HEK293 (cell line): ENCODE measurements at regions not wholly inside any gene's neighbourhood (a gene's known extent, or its start where the extent isn't known, plus 50 kb on each side); places are given as distances from the start of the nearest gene placed in this dataset.

Source experiments
- TCF7L2 ChIP-seq: IDR thresholded peaks from 2 replicates; pipeline ENCODE4 v1.6.1; 2011; ENCODE audit warnings: low read depth, mild to moderate bottlenecking, inconsistent platforms, low read length, moderate library complexity, borderline replicate concordance
- WT1 ChIP-seq: fragments of 450-650 bp; formaldehyde crosslinking; IDR thresholded peaks from 2 replicates; pipeline ENCODE4 v1.5.1; 2016; ENCODE audit warnings: missing biosample characterization, missing genetic modification characterization
- YY1 ChIP-seq: fragments of 450-650 bp; formaldehyde crosslinking; IDR thresholded peaks from 2 replicates; pipeline ENCODE4 v1.5.1; 2018; ENCODE audit warnings: missing biosample characterization, missing genetic modification characterization
- ZBTB17 ChIP-seq: fragments of 450-650 bp; formaldehyde crosslinking; IDR thresholded peaks from 2 replicates; pipeline ENCODE4 v1.5.1; 2016; ENCODE audit warnings: missing biosample characterization, missing genetic modification characterization
- ZFHX2 ChIP-seq: fragments of 450-650 bp; formaldehyde crosslinking; conservative IDR thresholded peaks from 2 replicates; pipeline ENCODE4 v1.5.1; 2016; ENCODE audit warnings: missing biosample characterization, missing genetic modification characterization
- ZNF548 ChIP-seq: fragments of 450-650 bp; formaldehyde crosslinking; IDR thresholded peaks from 2 replicates; pipeline ENCODE4 v1.5.1; 2016; ENCODE audit warnings: missing biosample characterization, missing genetic modification characterization
- ZNF624 ChIP-seq: fragments of 450-650 bp; formaldehyde crosslinking; IDR thresholded peaks from 2 replicates; pipeline ENCODE4 v1.5.1; 2017; ENCODE audit warnings: missing biosample characterization, missing genetic modification characterization
- TF ChIP-seq, protein P1 (sequence below): fragments of 450-650 bp; formaldehyde crosslinking; IDR thresholded peaks from 2 replicates; pipeline ENCODE4 v1.5.1; 2016; ENCODE audit warnings: missing biosample characterization, missing genetic modification characterization
- TF ChIP-seq, protein P2 (sequence below): fragments of 450-650 bp; formaldehyde crosslinking; IDR thresholded peaks from 2 replicates; pipeline ENCODE4 v1.5.1; 2016; ENCODE audit warnings: missing biosample characterization, missing genetic modification characterization
- TF ChIP-seq, protein P3 (sequence below): fragments of 450-650 bp; formaldehyde crosslinking; IDR thresholded peaks from 2 replicates; pipeline ENCODE4 v1.5.1; 2016; ENCODE audit warnings: missing biosample characterization, missing genetic modification characterization

DNA sequence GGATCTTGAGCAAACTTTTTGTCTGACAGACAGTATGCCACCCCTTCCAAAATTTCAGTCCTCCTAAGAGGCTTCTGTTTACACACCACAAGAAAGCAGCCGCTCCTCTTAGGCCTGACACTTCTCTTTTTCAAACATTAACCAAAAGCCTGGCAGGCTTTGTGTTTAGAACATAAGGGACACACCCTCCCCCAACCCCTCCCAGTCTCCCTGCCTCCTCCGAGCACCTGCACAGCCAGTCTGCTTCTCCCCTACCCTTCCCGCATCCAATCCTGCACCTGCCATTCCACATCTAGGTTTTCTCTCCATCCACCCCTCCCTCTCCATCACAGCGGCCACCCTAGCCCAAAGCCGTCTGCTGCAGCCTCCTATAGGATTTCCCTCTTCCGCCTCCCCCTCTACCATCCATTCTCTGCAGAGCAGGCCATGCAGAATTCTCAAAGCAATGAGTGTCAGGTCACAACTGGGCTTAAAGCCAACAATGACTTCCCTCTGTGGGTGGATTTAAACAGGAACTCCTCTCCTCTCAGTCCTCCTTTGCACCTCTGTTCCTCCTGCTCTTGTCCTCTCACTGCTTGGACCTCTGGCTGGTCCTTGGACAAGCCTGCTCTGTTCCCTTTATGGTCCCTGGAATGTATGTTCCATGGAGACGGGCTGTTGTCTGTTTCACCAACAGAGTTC lies 478.2 kb downstream of the NPHP4 start:
- TF ChIP-seq, protein P1, sequence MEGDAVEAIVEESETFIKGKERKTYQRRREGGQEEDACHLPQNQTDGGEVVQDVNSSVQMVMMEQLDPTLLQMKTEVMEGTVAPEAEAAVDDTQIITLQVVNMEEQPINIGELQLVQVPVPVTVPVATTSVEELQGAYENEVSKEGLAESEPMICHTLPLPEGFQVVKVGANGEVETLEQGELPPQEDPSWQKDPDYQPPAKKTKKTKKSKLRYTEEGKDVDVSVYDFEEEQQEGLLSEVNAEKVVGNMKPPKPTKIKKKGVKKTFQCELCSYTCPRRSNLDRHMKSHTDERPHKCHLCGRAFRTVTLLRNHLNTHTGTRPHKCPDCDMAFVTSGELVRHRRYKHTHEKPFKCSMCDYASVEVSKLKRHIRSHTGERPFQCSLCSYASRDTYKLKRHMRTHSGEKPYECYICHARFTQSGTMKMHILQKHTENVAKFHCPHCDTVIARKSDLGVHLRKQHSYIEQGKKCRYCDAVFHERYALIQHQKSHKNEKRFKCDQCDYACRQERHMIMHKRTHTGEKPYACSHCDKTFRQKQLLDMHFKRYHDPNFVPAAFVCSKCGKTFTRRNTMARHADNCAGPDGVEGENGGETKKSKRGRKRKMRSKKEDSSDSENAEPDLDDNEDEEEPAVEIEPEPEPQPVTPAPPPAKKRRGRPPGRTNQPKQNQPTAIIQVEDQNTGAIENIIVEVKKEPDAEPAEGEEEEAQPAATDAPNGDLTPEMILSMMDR (tag by site-specific recombination), result no peak
- TF ChIP-seq ZNF624 (tag by site-specific recombination), result no peak
- TF ChIP-seq, protein P2, sequence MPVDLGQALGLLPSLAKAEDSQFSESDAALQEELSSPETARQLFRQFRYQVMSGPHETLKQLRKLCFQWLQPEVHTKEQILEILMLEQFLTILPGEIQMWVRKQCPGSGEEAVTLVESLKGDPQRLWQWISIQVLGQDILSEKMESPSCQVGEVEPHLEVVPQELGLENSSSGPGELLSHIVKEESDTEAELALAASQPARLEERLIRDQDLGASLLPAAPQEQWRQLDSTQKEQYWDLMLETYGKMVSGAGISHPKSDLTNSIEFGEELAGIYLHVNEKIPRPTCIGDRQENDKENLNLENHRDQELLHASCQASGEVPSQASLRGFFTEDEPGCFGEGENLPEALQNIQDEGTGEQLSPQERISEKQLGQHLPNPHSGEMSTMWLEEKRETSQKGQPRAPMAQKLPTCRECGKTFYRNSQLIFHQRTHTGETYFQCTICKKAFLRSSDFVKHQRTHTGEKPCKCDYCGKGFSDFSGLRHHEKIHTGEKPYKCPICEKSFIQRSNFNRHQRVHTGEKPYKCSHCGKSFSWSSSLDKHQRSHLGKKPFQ (tag by site-specific recombination), result no peak
- no peak for TF ChIP-seq TCF7L2
- TF ChIP-seq WT1 (tag by site-specific recombination), result no peak
- TF ChIP-seq YY1 (tag by site-specific recombination), result no peak
- TF ChIP-seq ZBTB17 (tag by site-specific recombination), result no peak
- TF ChIP-seq ZNF548 (tag by site-specific recombination), result no peak
- TF ChIP-seq, protein P3, sequence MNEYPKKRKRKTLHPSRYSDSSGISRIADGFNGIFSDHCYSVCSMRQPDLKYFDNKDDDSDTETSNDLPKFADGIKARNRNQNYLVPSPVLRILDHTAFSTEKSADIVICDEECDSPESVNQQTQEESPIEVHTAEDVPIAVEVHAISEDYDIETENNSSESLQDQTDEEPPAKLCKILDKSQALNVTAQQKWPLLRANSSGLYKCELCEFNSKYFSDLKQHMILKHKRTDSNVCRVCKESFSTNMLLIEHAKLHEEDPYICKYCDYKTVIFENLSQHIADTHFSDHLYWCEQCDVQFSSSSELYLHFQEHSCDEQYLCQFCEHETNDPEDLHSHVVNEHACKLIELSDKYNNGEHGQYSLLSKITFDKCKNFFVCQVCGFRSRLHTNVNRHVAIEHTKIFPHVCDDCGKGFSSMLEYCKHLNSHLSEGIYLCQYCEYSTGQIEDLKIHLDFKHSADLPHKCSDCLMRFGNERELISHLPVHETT, result no peak
- TF ChIP-seq ZFHX2 (tag by site-specific recombination), result no peak
